Endothelial cell of umbilical vein (primary cell): ENCODE measurements at regions not wholly inside any gene's neighbourhood (a gene's known extent, or its start where the extent isn't known, plus 50 kb on each side); places are given as distances from the start of the nearest gene placed in this dataset.

Experiments used
- BruUV-seq: library from RNA; stranded (reverse); fragments of 400-500 nt; replicated peaks from 2 replicates; lab custom pipeline; 2021; lab: Mats Ljungman, UMichigan
- CTCF ChIA-PET: fragments of 300-600, 350-600 bp; sonication (Branson Sonifier 250); formaldehyde crosslinking; loops from one replicate; lab custom pipeline; 2021; ENCODE audit warnings: antibody characterized with exemption, inconsistent platforms; lab: Charles Lee
- POLR2A ChIA-PET: fragments of 300-600, 350-600 bp; sonication (Branson Sonifier 250); formaldehyde crosslinking; loops from one replicate; lab custom pipeline; 2021; ENCODE audit warnings: antibody characterized with exemption, inconsistent platforms; lab: Charles Lee
- DNase-seq: peaks from one replicate; pipeline ENCODE4 v3.0.0-alpha.2; 2011; ENCODE audit warnings: low read depth, low spot score
- FAIRE-seq: peaks from 2 replicates; lab custom pipeline; 2011; peaks lifted over from hg19 to GRCh38; lab: Jason Lieb, UNC
- H2AFZ ChIP-seq: 2 replicates; pipeline ENCODE4 v1.6.0; 2012; ENCODE audit warnings: low read depth, low read length, control low read depth, inconsistent platforms
- H3K27ac ChIP-seq: 2 replicates; pipeline ENCODE4 v1.5.1; 2011; ENCODE audit warnings: low read depth, mild to moderate bottlenecking, control low read depth, low read length, moderate library complexity; ENCODE audit not compliant: insufficient read depth
- H3K27me3 ChIP-seq, 2 experiments: 2 replicates each; pipeline versions ENCODE4 v1.6.0 to v1.6.1; 2011; ENCODE audit warnings: low read length in 2 of 2, mixed read lengths in 1 of 2; ENCODE audit not compliant: control insufficient read depth in 2 of 2, insufficient read depth in 2 of 2
- H3K36me3 ChIP-seq, 2 experiments: 2 replicates in 1 of 2; 3 replicates in 1 of 2; pipeline ENCODE4 v1.5.1; 2011; ENCODE audit warnings: low read length in 2 of 2, mild to moderate bottlenecking in 1 of 2, moderate library complexity in 1 of 2; ENCODE audit not compliant: control insufficient read depth in 2 of 2, insufficient read depth in 2 of 2; ENCODE audit errors: extremely low read depth in 1 of 2
- H3K4me1 ChIP-seq: 3 replicates; pipeline ENCODE4 v1.5.1; 2011; ENCODE audit warnings: mild to moderate bottlenecking, low read length; ENCODE audit not compliant: control insufficient read depth, insufficient read depth; ENCODE audit errors: extremely low read depth
- H3K4me2 ChIP-seq: 2 replicates; pipeline ENCODE4 v1.6.1; 2011; ENCODE audit warnings: low read length, control low read depth, mixed read lengths; ENCODE audit not compliant: insufficient read depth
- H3K4me3 ChIP-seq, 3 experiments: fragments of 200-600 bp in 1 of 3; sonication (generic), shearing (Covaris generic) in 1 of 3; replicated peaks in 1 of 3; 2 replicates each; pipeline ENCODE4 v1.5.1; 2011 to 2016; ENCODE audit warnings: control low read depth in 3 of 3, low read length in 3 of 3, mild to moderate bottlenecking in 2 of 3, inconsistent platforms in 1 of 3, low read depth in 1 of 3, moderate library complexity in 1 of 3; ENCODE audit not compliant: insufficient read depth in 1 of 3
- H3K79me2 ChIP-seq: 2 replicates; pipeline ENCODE4 v1.6.0; 2012; ENCODE audit warnings: low read length, inconsistent platforms; ENCODE audit not compliant: control insufficient read depth, insufficient read depth
- H3K9ac ChIP-seq: replicated peaks from 2 replicates; pipeline ENCODE3; 2011; ENCODE audit warnings: low read length, control low read depth; ENCODE audit not compliant: insufficient read depth; ENCODE audit errors: extremely low read depth
- H3K9me1 ChIP-seq: replicated peaks from 3 replicates; pipeline ENCODE4 v1.6.0; 2011; ENCODE audit warnings: mild to moderate bottlenecking, low read length; ENCODE audit not compliant: control insufficient read depth, insufficient read depth; ENCODE audit errors: extremely low read depth
- H3K9me3 ChIP-seq: replicated peaks from 2 replicates; pipeline ENCODE4 v1.5.1; 2012; ENCODE audit warnings: low read length, inconsistent platforms; ENCODE audit not compliant: control insufficient read depth, insufficient read depth
- H4K20me1 ChIP-seq: replicated peaks from 2 replicates; pipeline ENCODE3; 2011; ENCODE audit warnings: mild to moderate bottlenecking, low read length; ENCODE audit not compliant: control insufficient read depth, insufficient read depth; ENCODE audit errors: extremely low read depth
- EZH2 ChIP-seq: IDR thresholded peaks from 2 replicates; pipeline ENCODE4 v1.6.1; 2012; ENCODE audit warnings: borderline replicate concordance, low read depth, mild to moderate bottlenecking, moderate library complexity, low read length, inconsistent platforms; ENCODE audit not compliant: severe bottlenecking
- FOS ChIP-seq: IDR thresholded peaks from 2 replicates; pipeline ENCODE4 v1.6.1; 2011; ENCODE audit warnings: mild to moderate bottlenecking, low read length, moderate library complexity, borderline replicate concordance; ENCODE audit not compliant: insufficient read depth
- GATA2 ChIP-seq: IDR thresholded peaks from 2 replicates; pipeline ENCODE4 v1.7.0; 2011; ENCODE audit warnings: low read depth, mild to moderate bottlenecking, moderate library complexity, mixed read lengths, low read length; ENCODE audit not compliant: insufficient read length, insufficient read depth
- JUN ChIP-seq: IDR thresholded peaks from 2 replicates; pipeline ENCODE4 v1.6.1; 2011; ENCODE audit warnings: borderline replicate concordance, low read depth; ENCODE audit not compliant: insufficient read length, insufficient read depth
- MYC ChIP-seq: IDR thresholded peaks from one replicate; pipeline ENCODE4 v1.6.1; 2011; ENCODE audit warnings: mild to moderate bottlenecking, low read depth, low read length
- POLR2A ChIP-seq: IDR thresholded peaks from 2 replicates; pipeline ENCODE4 v1.6.1; 2012; ENCODE audit warnings: low read depth, mild to moderate bottlenecking, control low read depth, low read length
- dilution Hi-C: fragments of 300-500 bp; cut with MboI; formaldehyde crosslinking; loops from one replicate; pipeline ENCODE4 v1.15.0; 2019; ENCODE audit warnings: low sequenced_read_pairs; ENCODE audit not compliant: extremely low pct_ligation_motif_present
- intact Hi-C: fragments of 100-400 bp; cut with micrococcal nuclease; formaldehyde crosslinking; loops from one replicate; pipeline ENCODE4 v1.10.0; 2022
- TF ChIP-seq, protein P1 (sequence below), 2 donors: IDR thresholded peaks; 1 replicate in 1 of 2; 2 replicates in 1 of 2; pipeline ENCODE4 v1.5.1; 2011; ENCODE audit warnings: low read length in 2 of 2, mild to moderate bottlenecking in 2 of 2, moderate library complexity in 2 of 2, control low read depth in 1 of 2, inconsistent platforms in 1 of 2, low read depth in 1 of 2; ENCODE audit not compliant: insufficient read depth in 1 of 2; ENCODE audit errors: extremely low read depth in 1 of 2
- TF ChIP-seq, protein P2 (sequence below): IDR thresholded peaks from 2 replicates; pipeline ENCODE4 v1.6.1; 2011; ENCODE audit not compliant: insufficient read depth, insufficient read length

DNA sequence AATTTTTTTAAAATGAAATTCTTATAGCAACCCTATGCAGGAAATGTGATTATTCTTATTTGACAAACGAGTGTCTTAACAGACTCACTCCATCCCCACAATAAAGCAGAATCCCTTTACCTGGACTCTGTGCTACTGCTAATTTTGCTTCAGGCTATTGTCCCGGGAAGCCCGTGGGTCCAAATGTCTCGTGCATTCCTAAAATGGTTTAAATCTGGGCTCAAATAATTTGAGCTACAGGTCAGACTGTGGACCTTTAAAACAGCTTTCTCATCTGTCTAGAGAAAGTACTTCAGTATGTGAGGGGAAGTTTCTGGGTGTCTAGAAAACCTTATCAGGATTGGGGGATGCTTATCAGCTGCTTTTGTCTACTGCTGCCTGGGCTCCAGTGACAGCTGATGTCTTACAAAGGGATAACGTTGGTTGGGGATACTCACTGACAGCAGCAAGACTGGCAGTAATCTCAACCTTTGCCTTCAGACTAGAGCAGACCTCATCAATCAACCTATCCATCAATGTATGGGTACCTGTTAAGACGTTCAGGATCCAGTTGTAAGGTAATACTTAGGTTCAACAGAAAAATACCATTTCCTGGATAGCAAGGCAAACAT lies 197.9 kb upstream of the CDH11 start:
- H3K36me3 ChIP-seq, result no peaks in the 10 kb centered on the region
- H3K4me3 ChIP-seq, result no peak overlapping the region
- no TSS peak for BruUV-seq
- ChIA-PET CTCF (no interaction called here), POLR2A (no interaction called here)
- no peak overlapping the region for H3K27ac ChIP-seq
- FAIRE-seq, result no peak
- DNase-seq, result no peak
- H4K20me1 ChIP-seq, result no peaks in the 10 kb centered on the region
- H3K4me2 ChIP-seq, result no peak overlapping the region
- intact Hi-C loops (no loop called here), dilution Hi-C loops (no loop called here)
- TF ChIP-seq, protein P1, sequence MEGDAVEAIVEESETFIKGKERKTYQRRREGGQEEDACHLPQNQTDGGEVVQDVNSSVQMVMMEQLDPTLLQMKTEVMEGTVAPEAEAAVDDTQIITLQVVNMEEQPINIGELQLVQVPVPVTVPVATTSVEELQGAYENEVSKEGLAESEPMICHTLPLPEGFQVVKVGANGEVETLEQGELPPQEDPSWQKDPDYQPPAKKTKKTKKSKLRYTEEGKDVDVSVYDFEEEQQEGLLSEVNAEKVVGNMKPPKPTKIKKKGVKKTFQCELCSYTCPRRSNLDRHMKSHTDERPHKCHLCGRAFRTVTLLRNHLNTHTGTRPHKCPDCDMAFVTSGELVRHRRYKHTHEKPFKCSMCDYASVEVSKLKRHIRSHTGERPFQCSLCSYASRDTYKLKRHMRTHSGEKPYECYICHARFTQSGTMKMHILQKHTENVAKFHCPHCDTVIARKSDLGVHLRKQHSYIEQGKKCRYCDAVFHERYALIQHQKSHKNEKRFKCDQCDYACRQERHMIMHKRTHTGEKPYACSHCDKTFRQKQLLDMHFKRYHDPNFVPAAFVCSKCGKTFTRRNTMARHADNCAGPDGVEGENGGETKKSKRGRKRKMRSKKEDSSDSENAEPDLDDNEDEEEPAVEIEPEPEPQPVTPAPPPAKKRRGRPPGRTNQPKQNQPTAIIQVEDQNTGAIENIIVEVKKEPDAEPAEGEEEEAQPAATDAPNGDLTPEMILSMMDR (IDR thresholded peaks at IDR 0.05; ENCODE audit: extremely low read depth in 1 of 2, insufficient read depth in 1 of 2, low read depth in 1 of 2, low read length in 2 of 2), result no peak
- TF ChIP-seq, protein P2, sequence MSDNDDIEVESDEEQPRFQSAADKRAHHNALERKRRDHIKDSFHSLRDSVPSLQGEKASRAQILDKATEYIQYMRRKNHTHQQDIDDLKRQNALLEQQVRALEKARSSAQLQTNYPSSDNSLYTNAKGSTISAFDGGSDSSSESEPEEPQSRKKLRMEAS, result no peak
- TF ChIP-seq FOS (no peak), EZH2 (no peak), POLR2A (no peak), MYC (no peak), JUN (no peak), GATA2 (no peak)
- H3K79me2 ChIP-seq, result no peaks in the 10 kb centered on the region
- no peaks in the 10 kb centered on the region for H3K4me1 ChIP-seq
- no peak overlapping the region for H3K9ac ChIP-seq
- no peaks in the 10 kb centered on the region for H3K27me3 ChIP-seq
- no peaks in the 10 kb centered on the region for H3K9me3 ChIP-seq
- H2AFZ ChIP-seq, result no peak overlapping the region
- H3K9me1 ChIP-seq, result no peaks in the 10 kb centered on the region
